GM12865 (cell line): ENCODE measurements at regions not wholly inside any gene's neighbourhood (a gene's known extent, or its start where the extent isn't known, plus 50 kb on each side); places are given as distances from the start of the nearest gene placed in this dataset.

Source experiments
- DNase-seq: peaks from one replicate; pipeline ENCODE4 v3.0.0; 2010; ENCODE audit warnings: low read depth
- H3K4me3 ChIP-seq: 2 replicates; pipeline ENCODE4 v1.5.1; 2011; ENCODE audit warnings: mild to moderate bottlenecking, low read depth, low read length, control low read depth
- TF ChIP-seq, protein P1 (sequence below): IDR thresholded peaks from 2 replicates; pipeline ENCODE4 v1.5.1; 2011; ENCODE audit warnings: low read length, control low read depth, low read depth, inconsistent platforms; ENCODE audit not compliant: insufficient read depth; ENCODE audit errors: missing control alignments

DNA sequence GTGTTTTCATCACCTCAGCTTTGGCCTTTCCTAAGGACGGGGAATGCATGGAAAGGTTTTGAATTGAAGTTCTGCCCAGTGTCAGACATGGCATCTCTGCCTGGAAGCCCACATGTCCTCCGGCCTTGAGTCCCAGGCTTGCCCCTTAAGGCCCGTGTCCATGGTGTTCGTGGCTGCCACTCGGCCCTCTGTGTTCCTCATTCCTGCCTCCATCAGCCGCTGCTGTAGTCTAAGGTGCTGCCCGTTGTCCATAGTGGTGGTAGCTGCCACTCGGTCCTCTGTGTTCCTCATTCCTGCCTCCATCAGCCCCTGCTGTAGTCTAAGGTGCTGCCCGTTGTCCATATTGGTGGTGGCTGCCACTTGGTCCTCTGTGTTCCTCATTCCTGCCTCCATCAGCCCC lies 180.7 kb upstream of the SHH start:
- no peak overlapping the region for H3K4me3 ChIP-seq
- TF ChIP-seq, protein P1, sequence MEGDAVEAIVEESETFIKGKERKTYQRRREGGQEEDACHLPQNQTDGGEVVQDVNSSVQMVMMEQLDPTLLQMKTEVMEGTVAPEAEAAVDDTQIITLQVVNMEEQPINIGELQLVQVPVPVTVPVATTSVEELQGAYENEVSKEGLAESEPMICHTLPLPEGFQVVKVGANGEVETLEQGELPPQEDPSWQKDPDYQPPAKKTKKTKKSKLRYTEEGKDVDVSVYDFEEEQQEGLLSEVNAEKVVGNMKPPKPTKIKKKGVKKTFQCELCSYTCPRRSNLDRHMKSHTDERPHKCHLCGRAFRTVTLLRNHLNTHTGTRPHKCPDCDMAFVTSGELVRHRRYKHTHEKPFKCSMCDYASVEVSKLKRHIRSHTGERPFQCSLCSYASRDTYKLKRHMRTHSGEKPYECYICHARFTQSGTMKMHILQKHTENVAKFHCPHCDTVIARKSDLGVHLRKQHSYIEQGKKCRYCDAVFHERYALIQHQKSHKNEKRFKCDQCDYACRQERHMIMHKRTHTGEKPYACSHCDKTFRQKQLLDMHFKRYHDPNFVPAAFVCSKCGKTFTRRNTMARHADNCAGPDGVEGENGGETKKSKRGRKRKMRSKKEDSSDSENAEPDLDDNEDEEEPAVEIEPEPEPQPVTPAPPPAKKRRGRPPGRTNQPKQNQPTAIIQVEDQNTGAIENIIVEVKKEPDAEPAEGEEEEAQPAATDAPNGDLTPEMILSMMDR, result no peak
- DNase-seq, result no peak

DNA sequence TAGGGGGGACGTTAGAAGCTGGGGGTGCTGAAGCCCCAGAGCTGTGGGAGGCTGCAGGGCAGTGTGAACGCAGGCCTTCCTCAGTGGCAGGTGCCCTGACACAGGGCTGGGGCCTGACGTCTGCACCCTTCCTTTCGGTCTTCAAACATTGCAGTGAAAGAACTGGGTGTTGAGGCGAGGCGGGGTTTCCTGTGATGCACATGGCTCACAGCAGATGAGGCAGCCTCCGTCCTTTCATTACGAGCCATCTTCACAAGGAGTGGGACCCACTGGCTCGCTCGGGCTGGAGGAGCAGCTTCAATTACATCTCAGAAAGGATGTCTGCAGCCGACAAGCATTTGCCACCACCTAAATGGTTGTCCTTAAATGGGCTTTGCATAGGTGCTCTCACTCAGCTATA lies 180.3 kb upstream of the SHH start:
- DNase-seq, result no peak
- TF ChIP-seq, protein P1, result no peak
- H3K4me3 ChIP-seq, result no peak overlapping the region

DNA sequence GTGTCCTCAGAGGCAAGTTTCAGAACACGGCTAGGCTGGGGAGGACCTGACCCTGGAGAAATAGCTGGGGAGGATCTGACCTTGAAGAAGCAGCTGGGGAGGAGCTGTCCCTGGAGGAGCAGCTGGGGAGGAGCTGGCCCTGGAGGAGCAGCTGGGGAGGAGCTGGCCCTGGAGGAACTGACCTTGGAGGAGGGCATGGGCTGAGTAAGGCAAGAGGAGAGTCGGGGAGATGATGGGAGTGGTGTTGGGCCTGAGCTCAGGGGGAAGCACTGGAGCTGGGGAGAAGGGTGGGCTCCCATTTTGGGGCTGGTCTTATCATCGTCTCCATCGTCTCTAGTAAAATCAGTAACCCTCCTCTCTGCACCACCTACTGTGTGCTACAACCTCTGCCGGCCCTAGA lies 179.8 kb upstream of the SHH start:
- TF ChIP-seq, protein P1, result no peak
- H3K4me3 ChIP-seq, result no peak overlapping the region
- no peak for DNase-seq

DNA sequence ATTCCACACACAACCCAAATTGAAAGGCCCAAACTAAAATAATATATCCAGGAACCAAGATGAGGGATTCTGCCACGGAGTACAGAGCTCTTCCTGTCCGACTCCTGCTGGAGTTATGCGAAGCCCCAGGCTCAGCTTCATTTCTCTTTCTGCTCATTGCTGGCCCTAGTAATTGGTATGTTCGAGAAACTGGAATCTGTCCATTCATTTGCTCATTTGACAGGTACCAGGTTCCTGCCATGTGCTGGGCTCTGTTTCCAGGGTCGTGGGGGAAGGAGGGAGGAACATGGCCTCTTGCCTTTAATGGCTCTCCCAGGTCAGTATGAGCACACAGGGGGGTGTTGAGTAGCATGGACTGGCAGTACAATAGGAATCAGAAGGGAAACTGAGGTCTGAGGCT lies 179.2 kb upstream of the SHH start:
- H3K4me3 ChIP-seq, result no peak overlapping the region
- no peak for DNase-seq
- TF ChIP-seq, protein P1, result no peak

DNA sequence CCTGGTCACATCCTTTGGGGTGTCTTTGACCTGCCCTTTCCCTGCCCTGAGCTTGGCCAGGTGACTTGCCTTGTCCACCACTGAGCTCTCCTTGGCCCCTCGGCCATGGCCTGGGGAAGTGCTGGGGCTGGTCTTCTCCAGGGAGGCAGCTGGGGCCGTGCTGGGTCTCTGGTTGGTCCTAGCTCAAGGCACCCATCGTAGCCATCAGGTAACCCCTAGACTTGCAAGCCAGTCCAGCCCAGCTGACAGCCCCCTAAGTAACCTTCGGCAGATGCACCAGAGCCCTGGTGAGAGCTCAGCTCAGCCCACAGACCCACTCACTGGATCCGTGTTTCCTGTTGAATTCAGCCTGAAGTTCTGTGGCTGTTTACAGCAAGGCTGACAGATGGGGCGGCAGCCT lies 176.2 kb upstream of the SHH start:
- no peak for DNase-seq
- H3K4me3 ChIP-seq, result no peak overlapping the region
- TF ChIP-seq, protein P1, result no peak

DNA sequence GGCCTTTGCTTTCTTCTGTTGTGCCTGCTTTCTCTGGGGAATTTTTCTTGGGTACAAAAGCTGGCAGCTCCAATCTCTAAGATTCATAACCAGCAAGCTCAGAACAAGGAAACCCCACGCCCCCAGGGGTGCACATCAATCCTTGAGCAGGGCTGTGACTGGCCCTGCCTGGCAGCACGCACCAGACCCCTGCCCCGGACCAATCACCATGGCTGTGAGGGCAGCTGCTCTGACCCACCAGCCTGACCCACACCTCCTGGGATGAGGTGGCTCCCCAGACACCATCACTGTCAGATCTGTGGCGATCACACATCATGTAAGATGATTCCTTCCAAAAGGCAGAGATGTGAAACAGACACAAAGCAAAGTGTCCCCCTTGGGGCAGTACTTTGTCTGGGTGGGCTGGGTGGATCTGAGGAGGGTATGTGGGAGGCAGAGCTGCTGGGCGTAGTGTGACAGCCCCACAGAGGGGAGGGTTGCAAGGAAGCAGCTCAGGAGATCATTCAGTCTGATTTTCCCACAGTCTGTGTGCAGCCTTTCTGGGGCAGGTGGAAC lies 175.5 kb upstream of the SHH start:
- TF ChIP-seq, protein P1, result no peak
- no peak overlapping the region for H3K4me3 ChIP-seq
- DNase-seq, result no peak

DNA sequence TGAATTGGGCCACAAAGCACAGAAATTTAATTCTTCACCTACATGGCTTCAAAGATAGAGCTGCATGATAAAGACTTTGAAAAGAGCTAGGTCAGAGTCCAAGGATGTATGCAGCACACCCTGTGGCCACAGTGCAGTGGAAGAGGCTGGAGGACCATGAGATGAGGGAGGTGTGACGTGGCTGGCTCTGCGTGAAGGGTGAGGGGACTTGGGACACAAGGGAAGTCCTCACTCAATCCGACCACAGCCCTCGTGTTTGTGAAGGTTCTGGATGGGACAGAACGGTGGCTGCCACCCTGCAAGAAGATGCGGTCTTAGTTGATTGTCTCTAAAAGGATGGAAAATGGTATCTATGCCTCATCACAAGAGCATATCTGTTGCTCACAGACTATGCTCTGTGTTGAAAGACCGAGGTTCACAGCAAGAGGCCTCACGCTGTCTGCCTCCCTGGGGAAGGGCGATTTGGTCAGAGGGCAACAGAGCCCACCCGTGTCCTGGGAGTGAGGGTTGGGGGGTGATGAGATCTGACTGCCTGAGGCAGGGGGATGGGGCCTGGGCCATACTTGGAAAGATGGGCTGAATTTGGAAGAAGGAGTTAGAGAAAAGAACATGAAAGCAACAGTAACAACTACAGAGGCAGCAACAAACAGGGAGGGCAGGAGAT lies 174.4 kb upstream of the SHH start:
- no peak for DNase-seq
- no peak overlapping the region for H3K4me3 ChIP-seq
- TF ChIP-seq, protein P1, result no peak
